Astrocyte of the cerebellum (primary cell): ENCODE measurements at regions not wholly inside any gene's neighbourhood (a gene's known extent, or its start where the extent isn't known, plus 50 kb on each side); places are given as distances from the start of the nearest gene placed in this dataset.

Experiments used
- DNase-seq: peaks from one replicate; pipeline ENCODE4 v3.0.0-alpha.2; 2011; ENCODE audit warnings: low read depth
- H3K4me3 ChIP-seq: 2 replicates; pipeline ENCODE4 v1.5.1; 2011; ENCODE audit warnings: mild to moderate bottlenecking, low read depth, low read length, moderate library complexity
- CTCF ChIP-seq: IDR thresholded peaks from 2 replicates; pipeline ENCODE4 v1.5.1; 2012; ENCODE audit warnings: low read length, low read depth, moderate library complexity, mild to moderate bottlenecking; ENCODE audit errors: missing control alignments
- in situ Hi-C: cut with HindIII; loops from 2 replicates; pipeline ENCODE4 v1.10.0; 2017; ENCODE audit warnings: low sequenced_read_pairs

DNA sequence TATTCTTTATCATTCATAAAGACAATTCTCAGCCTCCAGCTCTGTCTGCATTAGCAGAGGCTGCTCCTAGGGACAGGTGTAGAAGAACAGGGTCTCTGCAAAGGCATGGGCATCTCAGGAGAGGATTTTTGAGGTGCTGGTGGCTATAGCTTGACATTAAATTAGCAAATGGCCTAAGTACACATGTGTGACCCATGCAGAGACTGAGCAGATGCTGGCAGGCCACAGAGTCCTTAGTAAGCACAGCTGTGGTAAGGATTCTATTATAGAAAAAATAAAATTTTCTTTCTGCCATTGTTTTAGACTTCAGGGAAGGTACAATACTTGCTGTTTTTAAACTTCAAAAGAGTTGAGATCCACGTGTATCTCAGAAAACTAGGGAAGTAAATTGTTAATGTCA is 177.5 kb upstream of the DUSP10 start:
- no peak overlapping the region for H3K4me3 ChIP-seq
- no peak for TF ChIP-seq CTCF
- in situ Hi-C loops = no loop called here
- DNase-seq = no peak

- DNase-seq = no peak
- no peak for TF ChIP-seq CTCF
- in situ Hi-C loops = no loop called here
- no peak overlapping the region for H3K4me3 ChIP-seq
Measured at GRCh38 chr1:221916176-221916575, 174.3 kb upstream of the DUSP10 start.

GRCh38 chr1:221915764-221916163 is 173.9 kb upstream of the DUSP10 start:
- no peak for DNase-seq
- in situ Hi-C loops = no loop called here
- no peak for TF ChIP-seq CTCF
- H3K4me3 ChIP-seq = no peak overlapping the region

GRCh38 chr1:221913351-221913892 is 171.5 kb upstream of the DUSP10 start:
- DNase-seq = no peak
- H3K4me3 ChIP-seq = no peak overlapping the region
- in situ Hi-C loops = no loop called here
- no peak for TF ChIP-seq CTCF

DNA sequence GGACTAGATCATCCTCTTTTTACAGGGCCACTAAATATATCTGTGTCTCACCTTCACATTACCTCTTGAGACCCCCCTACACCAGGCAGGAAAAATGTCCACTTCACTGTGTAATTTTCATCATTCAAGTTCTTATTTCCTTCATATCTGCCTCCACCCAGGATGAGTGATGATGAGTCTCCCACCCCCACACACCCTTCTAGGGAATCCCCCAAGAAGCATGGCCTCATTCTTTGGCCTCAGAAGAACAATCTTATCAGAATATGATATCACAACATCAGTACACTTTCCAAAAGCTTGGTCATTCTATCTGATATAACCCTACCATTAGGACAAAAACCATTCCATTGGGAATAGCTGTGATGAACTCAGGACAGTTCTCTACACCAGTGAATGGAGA is 170.3 kb upstream of the DUSP10 start:
- H3K4me3 ChIP-seq = no peak overlapping the region
- no peak for DNase-seq
- TF ChIP-seq CTCF = no peak
- in situ Hi-C loops = no loop called here

DNA sequence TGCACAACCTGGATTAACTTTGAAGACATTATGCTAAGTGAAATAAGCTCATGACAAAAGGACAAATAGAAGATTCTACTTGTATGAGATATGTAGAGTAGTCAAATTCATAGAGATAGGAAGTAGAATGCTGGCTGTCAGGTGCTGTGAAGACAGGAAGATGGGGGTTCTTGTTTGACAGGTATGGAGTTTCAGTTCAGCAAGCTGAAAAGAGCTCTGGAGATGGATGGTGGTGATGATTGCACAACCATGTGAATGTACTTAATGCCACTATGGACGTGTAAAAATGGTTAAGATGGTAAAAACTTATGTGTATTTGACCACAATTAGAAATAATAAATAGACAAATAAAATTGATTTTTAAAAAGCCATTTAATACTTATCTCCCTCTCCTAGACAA is 169.8 kb upstream of the DUSP10 start:
- H3K4me3 ChIP-seq = no peak overlapping the region
- DNase-seq = no peak
- TF ChIP-seq CTCF = no peak
- in situ Hi-C loops = no loop called here

DNA sequence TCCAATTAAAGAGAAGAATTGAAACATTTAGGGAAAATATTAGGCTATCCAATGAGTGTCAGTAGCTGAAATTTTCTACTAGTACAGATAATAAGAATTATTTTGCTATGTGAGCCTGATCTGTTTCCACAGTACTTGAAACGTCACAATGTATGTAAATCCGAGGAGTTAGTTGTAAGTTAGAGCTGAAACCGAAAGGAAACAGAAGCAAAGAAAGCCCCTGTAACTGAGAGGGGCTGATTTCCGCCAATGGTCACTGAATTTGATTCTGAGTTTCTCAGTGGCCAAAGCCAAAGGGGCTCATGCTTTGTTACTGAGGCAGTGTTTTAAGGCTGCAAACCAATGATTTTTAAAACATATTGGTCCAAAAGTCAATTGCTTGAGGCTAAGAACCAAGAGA is 168.3 kb upstream of the DUSP10 start:
- H3K4me3 ChIP-seq = no peak overlapping the region
- TF ChIP-seq CTCF = no peak
- in situ Hi-C loops = no loop called here
- no peak for DNase-seq
